ENCODE measurements at regions not wholly inside any gene's neighbourhood (a gene's known extent, or its start where the extent isn't known, plus 50 kb on each side); places are given as distances from the start of the nearest gene placed in this dataset.
A peak's percentile ranks its signal among the peaks of the same experiment; 100 is the strongest.

DNA sequence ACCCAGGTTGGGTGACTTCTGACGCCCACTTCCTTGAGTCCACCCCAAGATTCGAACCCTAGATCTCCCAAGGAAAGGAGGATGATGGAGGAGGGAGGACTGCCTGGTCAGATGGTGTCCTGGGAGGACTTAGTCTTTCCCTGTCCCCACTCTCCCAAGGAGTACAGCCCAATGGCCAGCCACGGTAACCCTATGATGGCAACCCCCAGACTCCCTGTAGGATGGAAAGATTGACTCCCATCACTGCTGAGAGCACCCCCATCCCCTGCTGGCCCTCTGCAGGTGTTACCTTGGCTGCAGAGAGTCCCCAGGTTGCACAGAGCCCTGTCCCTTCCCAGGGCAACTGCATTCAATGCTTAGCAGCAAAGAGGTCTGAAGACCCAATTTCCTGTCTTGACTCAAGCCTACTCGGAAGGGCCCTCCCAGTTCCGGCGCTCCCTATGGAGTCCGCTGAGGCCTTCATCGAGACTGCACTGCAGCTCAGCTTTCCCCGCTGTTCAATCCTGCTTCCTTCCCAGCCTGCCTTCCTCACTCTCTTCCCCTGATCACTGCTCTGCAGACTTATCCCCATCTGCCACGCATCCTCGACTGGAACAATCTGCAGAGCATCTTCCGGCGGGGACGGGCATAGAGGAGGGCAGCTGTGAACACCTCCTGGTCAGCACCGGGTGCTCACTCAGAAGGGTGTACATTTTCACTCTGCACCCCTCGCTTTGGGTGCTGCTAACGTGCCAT lies 50.8 kb upstream of the OCM2 start:
- DNase-seq (ENCODE audit: low read depth), result no peak

DNA sequence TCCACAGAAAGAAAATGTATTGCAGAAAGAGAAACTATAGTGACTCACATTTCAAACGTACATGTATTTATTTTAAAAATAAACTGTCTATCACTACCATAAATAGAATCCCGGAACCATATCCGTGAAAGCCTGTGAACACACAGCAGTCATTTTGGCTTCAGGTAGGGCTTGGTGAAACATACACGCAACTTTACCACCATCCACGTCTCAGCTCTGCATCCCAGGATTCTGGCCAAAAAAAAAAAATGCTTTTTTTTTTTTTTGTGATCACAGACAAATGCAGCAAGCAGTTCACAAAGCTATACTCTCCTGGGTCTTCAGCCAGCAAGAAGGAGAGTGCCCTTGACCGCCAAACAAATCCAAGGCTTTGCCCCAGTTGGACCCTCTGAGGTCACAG lies 56.8 kb upstream of the OCM2 start:
- DNase-seq (ENCODE audit: low read depth), result no peak

DNA sequence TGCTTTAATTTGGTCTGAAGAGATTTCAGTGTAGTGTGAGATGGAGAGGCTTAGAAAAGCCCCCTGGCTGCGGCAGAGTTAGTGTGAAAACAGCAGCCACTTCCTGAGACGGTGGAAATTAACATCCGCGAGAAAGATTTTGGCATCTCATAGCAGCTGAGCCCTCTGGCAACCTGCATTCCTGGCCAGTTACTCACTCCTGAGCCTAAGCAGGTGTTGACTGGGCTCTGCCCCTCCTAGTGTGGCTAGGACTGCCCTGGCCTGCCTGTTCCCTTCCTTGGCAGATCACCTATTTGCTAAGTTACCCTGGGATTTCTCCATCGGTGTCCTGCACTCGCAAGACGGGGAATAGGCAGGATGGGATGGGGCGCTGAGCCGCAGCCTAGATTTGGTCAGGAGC lies 57.6 kb upstream of the LMTK2 start:
- DNase-seq (ENCODE audit: low read depth), result no peak

DNA sequence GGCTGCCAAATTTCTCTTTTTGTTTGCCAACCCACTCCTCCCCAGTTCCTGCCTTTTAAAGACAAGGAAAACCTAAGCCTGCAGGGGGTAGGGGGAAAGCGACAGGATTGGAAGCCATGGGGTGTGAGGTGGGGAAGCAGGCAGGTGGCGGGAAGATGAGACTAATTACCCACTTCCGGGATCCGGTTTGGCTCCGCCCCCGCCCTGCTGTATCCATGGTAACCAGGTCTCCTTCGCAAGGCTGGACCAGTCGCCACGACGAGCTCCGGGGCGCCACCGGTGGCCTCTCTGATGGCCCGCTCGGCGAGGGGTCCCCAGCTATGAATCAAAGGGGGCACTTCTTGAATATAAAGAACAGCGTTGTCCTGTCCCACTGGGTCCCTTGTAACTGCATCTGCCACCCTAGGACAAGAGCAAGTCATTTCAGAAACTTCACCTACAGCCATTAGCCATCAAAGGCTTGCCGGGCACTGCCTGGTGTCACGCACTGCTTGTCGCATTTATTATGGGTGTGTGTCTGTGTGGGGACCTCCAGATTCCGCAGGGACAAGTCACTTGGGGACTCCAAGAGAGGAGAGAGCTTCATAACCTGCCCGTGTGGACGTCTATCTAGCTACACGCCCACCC lies 55.4 kb upstream of the LMTK2 start:
- DNase-seq (ENCODE audit: low read depth), result peak; percentile 39

DNA sequence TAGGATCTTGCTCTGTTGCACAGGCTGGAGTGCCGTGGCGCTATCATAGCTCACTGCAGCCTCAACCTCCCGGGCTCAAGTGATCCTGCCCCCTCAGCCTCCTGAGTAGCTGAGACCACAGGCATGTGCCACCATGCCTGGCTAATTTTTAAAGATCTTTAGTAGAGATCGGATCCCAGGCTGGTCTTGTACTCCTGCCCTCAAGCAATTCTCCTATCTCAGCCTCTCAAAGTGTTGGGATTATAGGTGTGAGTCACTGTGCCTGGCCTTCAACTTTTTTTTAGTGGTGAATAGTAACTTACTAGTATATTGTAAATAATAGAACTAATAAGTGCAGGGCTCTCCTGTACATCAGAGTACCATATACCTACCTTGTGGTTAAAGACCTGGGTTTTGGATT lies 52.1 kb upstream of the LMTK2 start:
- DNase-seq (ENCODE audit: low read depth), result no peak

DNA sequence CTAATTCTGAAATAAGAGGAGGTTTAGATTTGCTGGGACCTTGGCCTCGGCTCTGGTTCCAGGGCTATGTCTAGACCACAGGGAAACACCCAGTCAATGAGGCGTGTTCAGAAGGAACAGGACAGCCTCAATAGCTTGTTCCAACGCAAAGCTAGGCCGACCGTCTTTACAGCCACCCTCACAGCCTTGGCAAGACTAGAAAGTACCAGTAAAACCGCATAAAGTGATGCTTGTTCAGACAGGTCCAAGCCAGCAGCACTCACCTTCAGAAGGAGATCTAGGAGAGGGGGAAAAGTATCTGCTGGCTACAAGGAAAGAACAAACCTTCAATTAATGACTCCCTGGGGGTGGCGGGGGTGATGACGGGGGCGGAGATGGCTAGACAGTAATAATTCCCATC lies 50.1 kb upstream of the LMTK2 start:
- DNase-seq (ENCODE audit: low read depth), result no peak

Measured in activated T-cell treated with anti-CD3 and anti-CD28 coated beads for 1 hour (primary cell).